Gastroesophageal sphincter (tissue), 4 donors: ENCODE measurements at regions not wholly inside any gene's neighbourhood (a gene's known extent, or its start where the extent isn't known, plus 50 kb on each side); places are given as distances from the start of the nearest gene placed in this dataset.

Experiments
- ATAC-seq: fragments of 150-250 bp; one replicate; pipeline ENCODE4 v1.9.1; 2016; ENCODE audit warnings: mild to moderate bottlenecking, moderate library complexity
- H3K27ac ChIP-seq, 4 donors: fragments of 200-600 bp; sonication (generic) in 3 of 4; 1 replicate in 3 of 4; 2 replicates in 1 of 4; pipeline ENCODE4 v1.5.1; 2016 to 2019
- H3K27me3 ChIP-seq: fragments of 200-600 bp; sonication (generic); one replicate; pipeline ENCODE4 v1.5.1; 2019
- H3K36me3 ChIP-seq, 2 donors: fragments of 200-600 bp; sonication (generic); one replicate each; pipeline ENCODE4 v1.5.1; 2019; ENCODE audit warnings: control low read depth in 1 of 2
- H3K4me1 ChIP-seq, 3 donors: fragments of 200-600 bp; sonication (generic); 1 replicate in 2 of 3; 2 replicates in 1 of 3; pipeline ENCODE4 v1.5.1; 2016 to 2019; ENCODE audit warnings: control low read depth in 2 of 3
- H3K4me3 ChIP-seq, 2 donors: fragments of 200-600 bp; sonication (generic); one replicate each; pipeline ENCODE4 v1.5.1; 2019; ENCODE audit warnings: mild to moderate bottlenecking in 1 of 2, moderate library complexity in 1 of 2
- H3K9me3 ChIP-seq, 3 donors: fragments of 200-600 bp; sonication (generic); one replicate each; pipeline ENCODE4 v1.5.1; 2017 to 2019; ENCODE audit warnings: control low read depth in 2 of 3
- CTCF ChIP-seq, 4 experiments: fragments of 200-600 bp in 2 of 4; fragments of 450-650 bp in 2 of 4; sonication (generic) in 1 of 4; IDR thresholded peaks; one replicate each; pipeline ENCODE4 v1.5.1; 2017 to 2019; ENCODE audit warnings: antibody characterized with exemption in 4 of 4, mild to moderate bottlenecking in 2 of 4, moderate library complexity in 2 of 4
- EP300 ChIP-seq: sonication (generic); formaldehyde crosslinking; IDR thresholded peaks from one replicate; pipeline ENCODE4 v1.6.1; 2017; ENCODE audit warnings: antibody characterized with exemption, mild to moderate bottlenecking
- POLR2A ChIP-seq, 2 donors: fragments of 450-650 bp; IDR thresholded peaks; one replicate each; pipeline ENCODE4 v1.6.1; 2017; ENCODE audit warnings: antibody characterized with exemption in 2 of 2, mild to moderate bottlenecking in 2 of 2, moderate library complexity in 1 of 2
- POLR2AphosphoS5 ChIP-seq: sonication (generic); formaldehyde crosslinking; IDR thresholded peaks from one replicate; pipeline ENCODE4 v1.6.1; 2017; ENCODE audit warnings: antibody characterized with exemption
- WGBS, 2 donors: methylation state at CpG; one replicate each; pipeline ENCODE4 v1.1.5; 2018; ENCODE audit warnings: low coverage in 1 of 2; 5-methylcytosine and 5-hydroxymethylcytosine counted together

GRCh38 chr7:113717739-113718138, 201.1 kb downstream of the PPP1R3A start:
- 57 to 70% methylated on average over 1 of the region's 1 CpG for WGBS, 2 donors
- no peaks in the 10 kb centered on the region for H3K27me3 ChIP-seq
- H3K4me1 ChIP-seq: peaks cover 0 to 25% (median 3%) of the 10 kb centered on the region in 3 donors
- no peak for TF ChIP-seq POLR2A (IDR thresholded peaks at IDR 0.05)
- TF ChIP-seq CTCF (IDR thresholded peaks at IDR 0.05): no peak
- TF ChIP-seq EP300: no peak
- no peak for TF ChIP-seq POLR2AphosphoS5
- H3K4me3 ChIP-seq: no peak overlapping the region
- ATAC-seq: no peak
- no peak overlapping the region for H3K27ac ChIP-seq
- no peaks in the 10 kb centered on the region for H3K36me3 ChIP-seq
- H3K9me3 ChIP-seq: no peaks in the 10 kb centered on the region

GRCh38 chr7:113715981-113716856, 202.6 kb downstream of the PPP1R3A start:
- ATAC-seq: no peak
- 18 to 20% methylated on average over 6 to 8 of the region's 8 CpGs for WGBS, 2 donors
- Histone ChIP-seq H3K9me3 (peaks cover 0 to 5% (median 0%) of the 10 kb centered on the region in 3 donors), H3K36me3 (no peaks in the 10 kb centered on the region), H3K4me3 (no peak overlapping the region), H3K27ac (peak overlapping the region in 3 of 4 donors; percentile 43 to 46 (median 46)), H3K27me3 (no peaks in the 10 kb centered on the region), H3K4me1 (peaks cover 0 to 25% (median 3%) of the 10 kb centered on the region in 3 donors)
- TF ChIP-seq EP300: no peak
- TF ChIP-seq POLR2A (IDR thresholded peaks at IDR 0.05): no peak
- TF ChIP-seq CTCF (IDR thresholded peaks at IDR 0.05): no peak
- TF ChIP-seq POLR2AphosphoS5: no peak

GRCh38 chr7:113715262-113715661, 203.5 kb downstream of the PPP1R3A start:
- no peak for ATAC-seq
- TF ChIP-seq EP300 (no peak), POLR2AphosphoS5 (no peak)
- Histone ChIP-seq H3K27ac (no peak overlapping the region), H3K36me3 (no peaks in the 10 kb centered on the region), H3K27me3 (no peaks in the 10 kb centered on the region), H3K9me3 (peaks cover 0 to 5% (median 0%) of the 10 kb centered on the region in 3 donors), H3K4me3 (no peak overlapping the region), H3K4me1 (peaks cover 0 to 25% (median 3%) of the 10 kb centered on the region in 3 donors)
- 27 to 37% methylated on average over 1 of the region's 1 CpG for WGBS, 2 donors

GRCh38 chr7:113710310-113711096, 208.3 kb downstream of the PPP1R3A start:
- TF ChIP-seq POLR2A (IDR thresholded peaks at IDR 0.05): no peak
- TF ChIP-seq EP300: no peak
- TF ChIP-seq CTCF (IDR thresholded peaks at IDR 0.05): peak; percentile 72 to 89 (median 80)
- 26 to 100% methylated on average over 1 to 4 of the region's 4 CpGs for WGBS, 2 donors
- ATAC-seq: no peak
- Histone ChIP-seq H3K27ac (no peak overlapping the region), H3K9me3 (peaks cover 0 to 5% (median 0%) of the 10 kb centered on the region in 3 donors), H3K4me3 (no peak overlapping the region), H3K27me3 (no peaks in the 10 kb centered on the region), H3K36me3 (no peaks in the 10 kb centered on the region), H3K4me1 (peaks cover 0 to 9% (median 0%) of the 10 kb centered on the region in 3 donors)

- no peak for ATAC-seq
- H3K36me3 ChIP-seq: no peaks in the 10 kb centered on the region
- H3K4me1 ChIP-seq: peaks cover 0 to 12% (median 0%) of the 10 kb centered on the region in 3 donors
- no peak overlapping the region for H3K27ac ChIP-seq
- no peaks in the 10 kb centered on the region for H3K9me3 ChIP-seq
- H3K27me3 ChIP-seq: no peaks in the 10 kb centered on the region
- H3K4me3 ChIP-seq: no peak overlapping the region
- TF ChIP-seq CTCF (IDR thresholded peaks at IDR 0.05) (no peak), POLR2AphosphoS5 (no peak), POLR2A (IDR thresholded peaks at IDR 0.05) (no peak), EP300 (no peak)
- WGBS, 2 donors: 82 to 100% methylated on average over 1 of the region's 1 CpG
These were observed 213.4 kb downstream of the PPP1R3A start for GRCh38 chr7:113705439-113705838.
